ENCODE measurements at regions not wholly inside any gene's neighbourhood (a gene's known extent, or its start where the extent isn't known, plus 50 kb on each side); places are given as distances from the start of the nearest gene placed in this dataset.

DNA sequence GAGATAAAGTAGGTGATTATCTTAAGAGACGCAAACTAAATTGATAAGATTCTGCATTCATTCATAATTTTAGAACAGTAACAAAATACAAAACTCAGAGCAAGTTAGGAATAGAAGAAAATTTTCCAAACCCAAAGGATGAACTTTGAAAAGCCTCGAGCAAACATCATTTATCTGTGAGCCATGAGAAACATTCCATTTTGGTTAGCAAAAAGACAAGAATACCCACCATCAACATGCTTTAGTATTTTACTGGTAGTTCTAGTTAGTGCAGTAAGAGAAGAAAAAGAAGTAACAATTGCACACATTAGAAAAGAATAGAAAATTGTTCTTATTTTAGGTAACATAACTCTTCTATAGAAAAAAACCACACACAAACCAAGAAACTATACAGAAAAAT is 291.3 kb upstream of the TCF4 start:
- Histone ChIP-seq H3K9me3 (replicated peaks; ENCODE audit: control insufficient read depth, insufficient read depth, low read depth, low read length) (no peaks in the 10 kb centered on the region), H3K4me3 (no peak overlapping the region), H3K4me1 (replicated peaks in 1 of 2; ENCODE audit: control insufficient read depth in 2 of 2, insufficient read depth in 2 of 2, low read length in 2 of 2) (no peaks in the 10 kb centered on the region), H3K4me2 (ENCODE audit: insufficient read depth, low read length) (no peak overlapping the region), H3K9ac (ENCODE audit: insufficient read depth in 1 of 2, low read depth in 2 of 2, low read length in 2 of 2) (no peak overlapping the region), H3K36me3 (ENCODE audit: control insufficient read depth, insufficient read depth, low read length) (no peaks in the 10 kb centered on the region), H3K9me1 (ENCODE audit: control insufficient read depth, insufficient read depth, low read length) (no peaks in the 10 kb centered on the region), H3K27ac (ENCODE audit: extremely low read depth, low read depth, low read length) (no peak overlapping the region), H3K79me2 (ENCODE audit: control insufficient read depth, insufficient read depth, low read length) (no peaks in the 10 kb centered on the region), H4K20me1 (replicated peaks; ENCODE audit: control insufficient read depth, insufficient read depth, low read length) (no peaks in the 10 kb centered on the region), H3K27me3 (ENCODE audit: control insufficient read depth in 2 of 2, insufficient read depth in 2 of 2, low read length in 2 of 2) (peaks cover 5 to 6% of the 10 kb centered on the region in 2 experiments; a peak in 2 of 5 replicates), H2AFZ (ENCODE audit: low read depth, low read length) (no peak overlapping the region)
- intact Hi-C loops (cut with micrococcal nuclease), result no loop called here
- in situ Hi-C loops (cut with MboI), result no loop called here
- FAIRE-seq (no peak), ATAC-seq (no peak), DNase-seq (ENCODE audit: extremely low read depth in 1 of 4, low spot score in 3 of 4) (no peak)
- BruUV-seq (replicated peaks), result no TSS peak
- 0% methylated on average over 2 of the region's 2 CpGs for WGBS (ENCODE audit: insufficient coverage, low coverage, missing lambda C conversion rate)
- CTCF ChIA-PET (ENCODE audit: low intra/inter-chr PET ratio), result no interaction called here
- TF ChIP-seq GATAD2A (IDR thresholded peaks at IDR 0.05), result no peak
- TF ChIP-seq TGIF2 (CRISPR knock-in tag; IDR thresholded peaks at IDR 0.05), result no peak
- no peak for TF ChIP-seq ZNF79 (CRISPR knock-in tag; IDR thresholded peaks at IDR 0.05; ENCODE audit: low read depth)
- TF ChIP-seq POLR2A (conservative IDR thresholded peaks at IDR 0.05), result no peak
- no peak for TF ChIP-seq ZNF140 (CRISPR knock-in tag; IDR thresholded peaks at IDR 0.05)
- TF ChIP-seq NFE2 (IDR thresholded peaks at IDR 0.05; ENCODE audit: low read depth), result no peak
- POLR2A ChIA-PET, result no interaction called here

DNA sequence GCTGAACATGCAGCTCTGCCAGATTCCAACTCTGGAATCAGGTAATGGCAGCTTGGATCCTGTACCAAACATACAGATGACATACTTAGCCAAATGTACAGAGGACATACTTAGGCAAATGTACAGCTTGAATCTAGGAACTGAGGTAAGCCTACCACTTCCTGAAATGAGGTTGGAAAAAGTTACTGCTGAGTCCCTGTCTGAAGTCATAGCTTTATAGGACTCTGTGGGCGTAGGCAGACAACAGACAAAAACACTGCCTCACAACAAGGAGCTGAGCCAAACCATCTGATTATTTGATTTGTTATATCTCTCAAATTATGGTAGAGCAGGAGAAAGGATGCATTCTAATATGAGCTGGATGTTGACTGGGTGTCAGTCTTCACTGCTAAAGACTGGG is 290.2 kb upstream of the TCF4 start:
- Histone ChIP-seq H3K27ac (ENCODE audit: extremely low read depth, low read depth, low read length) (no peak overlapping the region), H3K4me1 (replicated peaks in 1 of 2; ENCODE audit: control insufficient read depth in 2 of 2, insufficient read depth in 2 of 2, low read length in 2 of 2) (no peaks in the 10 kb centered on the region), H3K9ac (ENCODE audit: insufficient read depth in 1 of 2, low read depth in 2 of 2, low read length in 2 of 2) (no peak overlapping the region), H3K9me1 (ENCODE audit: control insufficient read depth, insufficient read depth, low read length) (no peaks in the 10 kb centered on the region), H3K9me3 (replicated peaks; ENCODE audit: control insufficient read depth, insufficient read depth, low read depth, low read length) (no peaks in the 10 kb centered on the region), H3K27me3 (ENCODE audit: control insufficient read depth in 2 of 2, insufficient read depth in 2 of 2, low read length in 2 of 2) (peaks cover 6 to 8% of the 10 kb centered on the region in 2 experiments; a peak in 2 of 5 replicates), H3K4me3 (no peak overlapping the region), H3K4me2 (ENCODE audit: insufficient read depth, low read length) (no peak overlapping the region), H4K20me1 (replicated peaks; ENCODE audit: control insufficient read depth, insufficient read depth, low read length) (no peaks in the 10 kb centered on the region), H2AFZ (ENCODE audit: low read depth, low read length) (no peak overlapping the region), H3K36me3 (ENCODE audit: control insufficient read depth, insufficient read depth, low read length) (no peaks in the 10 kb centered on the region), H3K79me2 (ENCODE audit: control insufficient read depth, insufficient read depth, low read length) (no peaks in the 10 kb centered on the region)
- FAIRE-seq (no peak), DNase-seq (ENCODE audit: extremely low read depth in 1 of 4, low spot score in 3 of 4) (no peak), ATAC-seq (no peak)
- TF ChIP-seq TCF7 (IDR thresholded peaks at IDR 0.05; ENCODE audit: borderline replicate concordance), result no peak
- no peak for TF ChIP-seq ZSCAN29 (IDR thresholded peaks at IDR 0.05)
- TF ChIP-seq PHF21A (IDR thresholded peaks at IDR 0.05; ENCODE audit: borderline replicate concordance, low read depth), result no peak
- no peak for TF ChIP-seq STAT5A (IDR thresholded peaks at IDR 0.05; ENCODE audit: borderline replicate concordance, low read length)
- no peak for TF ChIP-seq GTF2E2 (tag; IDR thresholded peaks at IDR 0.05)
- TF ChIP-seq POLR2AphosphoS5 (IDR thresholded peaks at IDR 0.05; ENCODE audit: control insufficient read depth, insufficient read depth, low read depth, low read length), result no peak
- TF ChIP-seq HNRNPL (IDR thresholded peaks at IDR 0.05; ENCODE audit: low read depth, low read length), result no peak
- no peak for TF ChIP-seq CXXC5 (CRISPR knock-in tag; IDR thresholded peaks at IDR 0.05)
- TF ChIP-seq ELK1 (CRISPR knock-in tag; IDR thresholded peaks at IDR 0.05), result no peak
- TF ChIP-seq, protein P1, sequence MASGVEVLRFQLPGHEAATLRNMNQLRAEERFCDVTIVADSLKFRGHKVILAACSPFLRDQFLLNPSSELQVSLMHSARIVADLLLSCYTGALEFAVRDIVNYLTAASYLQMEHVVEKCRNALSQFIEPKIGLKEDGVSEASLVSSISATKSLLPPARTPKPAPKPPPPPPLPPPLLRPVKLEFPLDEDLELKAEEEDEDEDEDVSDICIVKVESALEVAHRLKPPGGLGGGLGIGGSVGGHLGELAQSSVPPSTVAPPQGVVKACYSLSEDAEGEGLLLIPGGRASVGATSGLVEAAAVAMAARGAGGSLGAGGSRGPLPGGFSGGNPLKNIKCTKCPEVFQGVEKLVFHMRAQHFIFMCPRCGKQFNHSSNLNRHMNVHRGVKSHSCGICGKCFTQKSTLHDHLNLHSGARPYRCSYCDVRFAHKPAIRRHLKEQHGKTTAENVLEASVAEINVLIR (CRISPR knock-in tag; IDR thresholded peaks at IDR 0.05), result no peak
- no peak for TF ChIP-seq CHCHD3 (CRISPR knock-in tag; IDR thresholded peaks at IDR 0.05)
- TF ChIP-seq ZNF780A (CRISPR knock-in tag; IDR thresholded peaks at IDR 0.05), result no peak
- no peak for TF ChIP-seq CHD4 (IDR thresholded peaks at IDR 0.05; ENCODE audit: insufficient read depth, insufficient replicate concordance, low read depth, low read length, poor library complexity, severe bottlenecking)
- CTCF ChIA-PET (ENCODE audit: low intra/inter-chr PET ratio), result no interaction called here
- intact Hi-C loops (cut with micrococcal nuclease) (no loop called here), in situ Hi-C loops (cut with MboI) (no loop called here)
- 25% methylated on average over 1 of the region's 1 CpG for WGBS (ENCODE audit: insufficient coverage, low coverage, missing lambda C conversion rate)
- BruUV-seq (replicated peaks), result no TSS peak
- POLR2A ChIA-PET, result no interaction called here
